ENCODE measurements at regions not wholly inside any gene's neighbourhood (a gene's known extent, or its start where the extent isn't known, plus 50 kb on each side); places are given as distances from the start of the nearest gene placed in this dataset.
"Not testable (repeated sequence)": the region's sequence is repeated elsewhere in the genome, so short reads cannot be mapped to it uniquely, and the experiment has no call there.

- no peak for DNase-seq
These were observed 161.7 kb downstream of the SMARCA1 start for GRCh38 chrX:129361576-129361975.

GRCh38 chrX:129360175-129360574 is 163.1 kb downstream of the SMARCA1 start:
- DNase-seq = peak in 1 of 2 donors; percentile 1

- DNase-seq = no peak
These were observed 164.0 kb downstream of the SMARCA1 start for GRCh38 chrX:129359269-129359668.

- not testable (repeated sequence) for DNase-seq
These were observed 165.9 kb downstream of the SMARCA1 start for GRCh38 chrX:129357428-129357827.

- DNase-seq = no peak
These were observed 176.0 kb downstream of the SMARCA1 start for GRCh38 chrX:129347291-129347690.

- no peak for DNase-seq
These were observed 176.7 kb downstream of the SMARCA1 start for GRCh38 chrX:129346574-129346973.

- DNase-seq = not testable (repeated sequence)
These were observed 186.0 kb downstream of the SMARCA1 start for GRCh38 chrX:129337264-129337663.

GRCh38 chrX:129323115-129323514 is 200.2 kb downstream of the SMARCA1 start:
- no peak for DNase-seq

- DNase-seq = no peak
These were observed 204.9 kb downstream of the SMARCA1 start for GRCh38 chrX:129318375-129318774.

- no peak for DNase-seq
These were observed 206.8 kb downstream of the SMARCA1 start for GRCh38 chrX:129316461-129316860.

GRCh38 chrX:129310000-129310399 is 213.3 kb downstream of the SMARCA1 start:
- DNase-seq = no peak

- DNase-seq = no peak
These were observed 260.4 kb downstream of the SMARCA1 start for GRCh38 chrX:129262912-129263311.

- not testable (repeated sequence) for DNase-seq
These were observed 267.8 kb downstream of the SMARCA1 start for GRCh38 chrX:129255516-129255915.

GRCh38 chrX:129249563-129249962 is 273.7 kb downstream of the SMARCA1 start:
- no peak for DNase-seq

- DNase-seq = no peak
These were observed 275.6 kb downstream of the SMARCA1 start for GRCh38 chrX:129247642-129248041.

GRCh38 chrX:129239371-129239770 is 283.9 kb downstream of the SMARCA1 start:
- DNase-seq = no peak

- DNase-seq = no peak
These were observed 285.3 kb downstream of the SMARCA1 start for GRCh38 chrX:129238011-129238410.

- no peak for DNase-seq
These were observed 287.4 kb downstream of the SMARCA1 start for GRCh38 chrX:129235903-129236302.

GRCh38 chrX:129233786-129234185 is 289.5 kb downstream of the SMARCA1 start:
- no peak for DNase-seq

GRCh38 chrX:129230850-129231512 is 292.3 kb downstream of the SMARCA1 start:
- DNase-seq = no peak

GRCh38 chrX:129230168-129230567 is 293.1 kb downstream of the SMARCA1 start:
- no peak for DNase-seq

- no peak for DNase-seq
These were observed 295.9 kb downstream of the SMARCA1 start for GRCh38 chrX:129227366-129227765.

- no peak for DNase-seq
These were observed 329.9 kb downstream of the SMARCA1 start for GRCh38 chrX:129193357-129193756.

GRCh38 chrX:129188231-129188630 is 335.1 kb downstream of the SMARCA1 start:
- DNase-seq = no peak

Data from right lung (tissue), 2 donors.